GM18909 (cell line): ENCODE measurements at regions not wholly inside any gene's neighbourhood (a gene's known extent, or its start where the extent isn't known, plus 50 kb on each side); places are given as distances from the start of the nearest gene placed in this dataset.
A peak's percentile ranks its signal among the peaks of the same experiment; 100 is the strongest.
"Not testable (repeated sequence)": the region's sequence is repeated elsewhere in the genome, so short reads cannot be mapped to it uniquely, and the experiment has no call there.

ENCODE experiments used
- ATAC-seq: cut with Tn5 transposase; IDR thresholded peaks from one replicate; pipeline ENCODE4 v1.9.1; 2021; ENCODE audit warnings: mild to moderate bottlenecking; ENCODE audit not compliant: unreplicated experiment, poor library complexity

- ATAC-seq = no peak
Observed at GRCh38 chr19:28560786-28561185, 652.2 kb downstream of the UQCRFS1 start.

GRCh38 chr19:28558783-28559182 lies 654.2 kb downstream of the UQCRFS1 start:
- ATAC-seq = no peak

GRCh38 chr19:28556371-28556770 lies 656.6 kb downstream of the UQCRFS1 start:
- ATAC-seq = no peak

GRCh38 chr19:28555317-28555716 lies 657.6 kb downstream of the UQCRFS1 start:
- ATAC-seq = no peak

- no peak for ATAC-seq
Observed at GRCh38 chr19:28554321-28555091, 658.4 kb downstream of the UQCRFS1 start.

GRCh38 chr19:28553764-28554163 lies 659.2 kb downstream of the UQCRFS1 start:
- no peak for ATAC-seq

GRCh38 chr19:28553005-28553404 lies 659.9 kb downstream of the UQCRFS1 start:
- no peak for ATAC-seq

- ATAC-seq = no peak
Observed at GRCh38 chr19:28549680-28550277, 663.2 kb downstream of the UQCRFS1 start.

- no peak for ATAC-seq
Observed at GRCh38 chr19:28546148-28546685, 666.7 kb downstream of the UQCRFS1 start.

- ATAC-seq = not testable (repeated sequence)
Observed at GRCh38 chr19:28545397-28545796, 667.6 kb downstream of the UQCRFS1 start.

- no peak for ATAC-seq
Observed at GRCh38 chr19:28544451-28545261, 668.3 kb downstream of the UQCRFS1 start.

GRCh38 chr19:28543244-28543776 lies 669.6 kb downstream of the UQCRFS1 start:
- ATAC-seq = peak; percentile 44

- ATAC-seq = peak; percentile 94
Observed at GRCh38 chr19:28542394-28543243, 670.3 kb downstream of the UQCRFS1 start.

GRCh38 chr19:28541602-28542393 lies 671.2 kb downstream of the UQCRFS1 start:
- ATAC-seq = no peak

- no peak for ATAC-seq
Observed at GRCh38 chr19:28541029-28541428, 671.9 kb downstream of the UQCRFS1 start.

GRCh38 chr19:28540385-28540784 lies 672.6 kb downstream of the UQCRFS1 start:
- not testable (repeated sequence) for ATAC-seq

GRCh38 chr19:28539759-28540158 lies 673.2 kb downstream of the UQCRFS1 start:
- ATAC-seq = no peak

- not testable (repeated sequence) for ATAC-seq
Observed at GRCh38 chr19:28538579-28538978, 674.4 kb downstream of the UQCRFS1 start.

- ATAC-seq = no peak
Observed at GRCh38 chr19:28537896-28538295, 675.1 kb downstream of the UQCRFS1 start.
